K562 (cell line): ENCODE measurements at regions not wholly inside any gene's neighbourhood (a gene's known extent, or its start where the extent isn't known, plus 50 kb on each side); places are given as distances from the start of the nearest gene placed in this dataset.

Source experiments
- EWSR1 ChIP-seq: fragments of 450-650 bp; IDR thresholded peaks from 2 replicates; pipeline ENCODE4 v1.6.1; 2018; ENCODE audit warnings: borderline replicate concordance, mild to moderate bottlenecking, low read depth, moderate library complexity; ENCODE audit not compliant: partially characterized antibody
- NRF1 ChIP-seq, 2 experiments: fragments of 450-650 bp; IDR thresholded peaks in 1 of 2; conservative IDR thresholded peaks in 1 of 2; 2 replicates each; pipeline ENCODE4 v1.6.1; 2014; ENCODE audit warnings: mild to moderate bottlenecking in 2 of 2
- PHF21A ChIP-seq: fragments of 450-650 bp; IDR thresholded peaks from 2 replicates; pipeline ENCODE4 v1.6.1; 2017; ENCODE audit warnings: low read depth, borderline replicate concordance
- RBBP5 ChIP-seq: fragments of 200-600 bp; sonication (generic); IDR thresholded peaks from 2 replicates; pipeline ENCODE4 v1.6.1; 2012; ENCODE audit warnings: borderline replicate concordance, mild to moderate bottlenecking, low read length, control low read depth, inconsistent platforms; ENCODE audit not compliant: insufficient read depth, poor library complexity, severe bottlenecking
- TCF7L2 ChIP-seq: fragments of 150-350 bp; IDR thresholded peaks from 2 replicates; pipeline ENCODE4 v1.6.1; 2016; ENCODE audit warnings: low read depth, mild to moderate bottlenecking, low read length, moderate library complexity
- TRIM24 ChIP-seq, 2 experiments: fragments of 450-650 bp; IDR thresholded peaks; 2 replicates each; pipeline ENCODE4 v1.6.1; 2016
- TRIM25 ChIP-seq: fragments of 450-650 bp; IDR thresholded peaks from 2 replicates; pipeline ENCODE4 v1.7.0; 2016; ENCODE audit warnings: borderline replicate concordance
- ZBTB49 ChIP-seq: sonication (generic); formaldehyde crosslinking; IDR thresholded peaks from 2 replicates; pipeline ENCODE4 v1.8.0; 2022; ENCODE audit warnings: missing genetic modification reagents, mild to moderate bottlenecking, borderline replicate concordance
- ZNF431 ChIP-seq: sonication (generic); formaldehyde crosslinking; IDR thresholded peaks from 2 replicates; pipeline ENCODE4 v1.8.0; 2022; ENCODE audit warnings: mild to moderate bottlenecking, missing genetic modification reagents

DNA sequence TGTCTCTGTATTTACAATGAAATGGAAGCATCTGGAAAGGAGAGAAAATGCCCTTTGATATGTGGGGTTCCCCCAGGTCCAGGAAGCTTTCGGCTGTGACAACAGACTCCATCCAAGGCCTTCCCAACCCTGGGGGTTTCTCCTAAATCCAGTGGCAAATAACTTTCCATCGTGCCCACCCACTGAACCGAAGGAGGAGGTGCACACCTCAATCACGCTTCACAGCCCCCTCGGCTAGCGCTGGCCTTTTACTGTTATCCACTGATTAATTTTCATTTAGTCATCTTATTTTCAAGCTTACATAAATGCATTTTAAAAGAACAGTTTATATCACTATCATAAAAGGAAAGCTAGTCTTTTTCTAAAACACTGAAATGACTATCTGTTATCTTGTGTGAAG, 286.8 kb upstream of the ZMIZ1 start (continued):
- TF ChIP-seq ZBTB49 (CRISPR knock-in tag), result no peak
- TF ChIP-seq RBBP5, result no peak
- no peak for TF ChIP-seq EWSR1
- TF ChIP-seq TRIM24 (IDR thresholded peaks at IDR 0.05), result no peak
- no peak for TF ChIP-seq TCF7L2
- TF ChIP-seq TRIM25, result no peak
- TF ChIP-seq NRF1 (conservative IDR thresholded peaks at IDR 0.05 in 1 of 2, IDR thresholded peaks at IDR 0.05 in 1 of 2), result no peak
- no peak for TF ChIP-seq ZNF431
- TF ChIP-seq PHF21A, result no peak
